IMR-90 (cell line): ENCODE measurements at regions not wholly inside any gene's neighbourhood (a gene's known extent, or its start where the extent isn't known, plus 50 kb on each side); places are given as distances from the start of the nearest gene placed in this dataset.

Source experiments
- ATAC-seq: fragments of 200-7000 bp; cut with Tn5 transposase; 2 replicates; pipeline ENCODE4 v1.9.1; 2020; ENCODE audit warnings: low read depth, mild to moderate bottlenecking, moderate library complexity
- BruUV-seq: library from RNA; stranded (reverse); fragments of 400-500 nt; replicated peaks from 2 replicates; lab custom pipeline; 2021; lab: Mats Ljungman, UMichigan
- CTCF ChIA-PET: fragments of 300-600 bp; formaldehyde crosslinking; extraction: SDS; loops from one replicate; lab custom pipeline; 2021; ENCODE audit warnings: antibody characterized with exemption; lab: Yijun Ruan, JAX
- POLR2A ChIA-PET: fragments of 300-600 bp; sonication (Branson Sonifier 250); formaldehyde crosslinking; loops from one replicate; lab custom pipeline; 2022; ENCODE audit warnings: antibody characterized with exemption; ENCODE audit not compliant: unreplicated experiment; lab: Charles Lee
- DNase-seq: peaks from one replicate; pipeline ENCODE4 v3.0.0; 2013
- H2AFZ ChIP-seq: replicated peaks from 2 replicates; pipeline ENCODE3; 2013; ENCODE audit warnings: low read length, mild to moderate bottlenecking; ENCODE audit not compliant: poor library complexity
- H2AK5ac ChIP-seq: 2 replicates; pipeline ENCODE4 v1.6.1; 2013; ENCODE audit warnings: low read depth, low read length, inconsistent platforms
- H2AK9ac ChIP-seq: replicated peaks from 2 replicates; pipeline ENCODE3; 2013; ENCODE audit warnings: mild to moderate bottlenecking, low read depth, low read length, moderate library complexity; ENCODE audit not compliant: poor library complexity
- H2BK120ac ChIP-seq: 2 replicates; pipeline ENCODE4 v1.6.1; 2013; ENCODE audit warnings: low read depth, low read length, inconsistent platforms
- H2BK15ac ChIP-seq: 3 replicates; pipeline ENCODE4 v1.6.1; 2013; ENCODE audit warnings: low read depth, low read length, inconsistent platforms
- H2BK20ac ChIP-seq: 2 replicates; pipeline ENCODE4 v1.6.1; 2013; ENCODE audit warnings: low read depth, mild to moderate bottlenecking, inconsistent platforms, low read length, moderate library complexity
- H2BK5ac ChIP-seq: 2 replicates; pipeline ENCODE4 v1.6.1; 2013; ENCODE audit warnings: mild to moderate bottlenecking, low read depth, low read length, inconsistent platforms; ENCODE audit not compliant: poor library complexity, severe bottlenecking
- H3K14ac ChIP-seq: replicated peaks from 2 replicates; pipeline ENCODE4 v1.6.1; 2013; ENCODE audit warnings: low read depth, low read length, inconsistent platforms
- H3K18ac ChIP-seq: 2 replicates; pipeline ENCODE4 v1.6.1; 2013; ENCODE audit warnings: low read depth, low read length, control low read depth
- H3K23ac ChIP-seq: 2 replicates; pipeline ENCODE4 v1.6.1; 2013; ENCODE audit warnings: low read depth, low read length, inconsistent platforms
- H3K27ac ChIP-seq: 2 replicates; pipeline ENCODE4 v1.5.1; 2013; ENCODE audit warnings: mild to moderate bottlenecking, control low read depth, low read length; ENCODE audit not compliant: insufficient read depth
- H3K27me3 ChIP-seq: 2 replicates; pipeline ENCODE4 v1.6.1; 2013; ENCODE audit warnings: low read length; ENCODE audit not compliant: control insufficient read depth, insufficient read depth
- H3K36me3 ChIP-seq: 2 replicates; pipeline ENCODE4 v1.6.1; 2013; ENCODE audit warnings: low read length, mixed read lengths; ENCODE audit not compliant: control insufficient read depth, insufficient read depth
- H3K4ac ChIP-seq: 2 replicates; pipeline ENCODE4 v1.6.1; 2013; ENCODE audit warnings: low read depth, low read length, inconsistent platforms
- H3K4me1 ChIP-seq: 2 replicates; pipeline ENCODE4 v1.6.1; 2013; ENCODE audit warnings: low read length, mixed read lengths; ENCODE audit not compliant: control insufficient read depth, insufficient read depth
- H3K4me2 ChIP-seq: 2 replicates; pipeline ENCODE4 v1.6.1; 2013; ENCODE audit warnings: low read depth, mild to moderate bottlenecking, control low read depth, low read length, moderate library complexity
- H3K4me3 ChIP-seq: 2 replicates; pipeline ENCODE4 v1.5.1; 2013; ENCODE audit warnings: low read depth, mild to moderate bottlenecking, control low read depth, low read length, moderate library complexity; ENCODE audit not compliant: insufficient read depth
- H3K56ac ChIP-seq: 2 replicates; pipeline ENCODE4 v1.6.1; 2013; ENCODE audit warnings: low read length, inconsistent platforms; ENCODE audit not compliant: insufficient read depth; ENCODE audit errors: extremely low read depth
- H3K79me1 ChIP-seq, 2 experiments: 2 replicates each; pipeline ENCODE4 v1.6.1; 2013; ENCODE audit warnings: low read length in 2 of 2, inconsistent platforms in 1 of 2, low read depth in 1 of 2
- H3K9ac ChIP-seq: 2 replicates; pipeline ENCODE4 v1.6.1; 2013; ENCODE audit warnings: low read depth, low read length, control low read depth
- H3K9me1 ChIP-seq: 2 replicates; pipeline ENCODE4 v1.6.1; 2013; ENCODE audit warnings: low read length, inconsistent platforms; ENCODE audit not compliant: insufficient read depth
- H3K9me3 ChIP-seq: 2 replicates; pipeline ENCODE4 v1.6.1; 2013; ENCODE audit warnings: low read length; ENCODE audit not compliant: control insufficient read depth, insufficient read depth
- H4K20me1 ChIP-seq: 2 replicates; pipeline ENCODE4 v1.6.1; 2013; ENCODE audit warnings: low read length, inconsistent platforms; ENCODE audit not compliant: insufficient read depth
- H4K5ac ChIP-seq: 2 replicates; pipeline ENCODE4 v1.6.1; 2013; ENCODE audit warnings: mild to moderate bottlenecking, low read depth, low read length, control low read depth
- H4K8ac ChIP-seq, 2 experiments: 2 replicates each; pipeline ENCODE4 v1.6.1; 2013; ENCODE audit warnings: low read depth in 2 of 2, low read length in 2 of 2, control low read depth in 1 of 2, inconsistent platforms in 1 of 2
- H4K91ac ChIP-seq: 2 replicates; pipeline ENCODE4 v1.6.1; 2013; ENCODE audit warnings: low read depth, low read length, inconsistent platforms; ENCODE audit not compliant: insufficient read depth
- BHLHE40 ChIP-seq: fragments of 150-350 bp; IDR thresholded peaks from 2 replicates; pipeline ENCODE4 v1.6.1; 2016; ENCODE audit warnings: mild to moderate bottlenecking, low read depth, low read length
- CEBPB ChIP-seq: IDR thresholded peaks from 2 replicates; pipeline ENCODE4 v1.6.1; 2012; ENCODE audit warnings: low read depth, low read length, improper control_type of control experiment
- CHD1 ChIP-seq: IDR thresholded peaks from 2 replicates; pipeline ENCODE4 v1.6.1; 2012; ENCODE audit warnings: low read depth, low read length, improper control_type of control experiment
- FOS ChIP-seq: fragments of 150-350 bp; IDR thresholded peaks from 2 replicates; pipeline ENCODE4 v1.6.1; 2016; ENCODE audit warnings: low read depth, low read length
- MAFK ChIP-seq: IDR thresholded peaks from 2 replicates; pipeline ENCODE4 v1.6.1; 2012; ENCODE audit warnings: low read depth, low read length, improper control_type of control experiment
- MAZ ChIP-seq: IDR thresholded peaks from 2 replicates; pipeline ENCODE4 v1.6.1; 2012; ENCODE audit warnings: low read depth, mild to moderate bottlenecking, low read length, improper control_type of control experiment, moderate library complexity, borderline replicate concordance
- MXI1 ChIP-seq: IDR thresholded peaks from 2 replicates; pipeline ENCODE4 v1.6.1; 2012; ENCODE audit warnings: low read depth, mild to moderate bottlenecking, low read length, moderate library complexity, borderline replicate concordance
- NFE2L2 ChIP-seq: fragments of 150-350 bp; IDR thresholded peaks from 2 replicates; pipeline ENCODE4 v1.6.1; 2016; ENCODE audit warnings: low read depth, mild to moderate bottlenecking, low read length
- POLR2A ChIP-seq: IDR thresholded peaks from 2 replicates; pipeline ENCODE4 v1.6.1; 2012; ENCODE audit warnings: mild to moderate bottlenecking, low read depth, low read length
- RAD21 ChIP-seq: IDR thresholded peaks from 2 replicates; pipeline ENCODE4 v1.6.1; 2012; ENCODE audit warnings: low read length, improper control_type of control experiment
- RCOR1 ChIP-seq: IDR thresholded peaks from 2 replicates; pipeline ENCODE4 v1.6.1; 2012; ENCODE audit warnings: mild to moderate bottlenecking, low read length, improper control_type of control experiment; ENCODE audit not compliant: insufficient replicate concordance
- RFX5 ChIP-seq: IDR thresholded peaks from 2 replicates; pipeline ENCODE4 v1.8.0; 2012; ENCODE audit warnings: low read depth, mild to moderate bottlenecking, low read length, moderate library complexity
- SMC3 ChIP-seq: fragments of 150-350 bp; IDR thresholded peaks from 2 replicates; pipeline ENCODE4 v1.6.1; 2016; ENCODE audit warnings: low read depth, mild to moderate bottlenecking, antibody characterized with exemption, low read length, moderate library complexity
- WGBS, 2 experiments: methylation state at CpG; one replicate each; pipeline versions ENCODE4 v1.1.5 to v1.1.7; 2013; ENCODE audit warnings: missing lambda C conversion rate in 2 of 2; ENCODE audit not compliant: insufficient read length in 1 of 2; ENCODE audit errors: extremely low coverage in 2 of 2; 5-methylcytosine and 5-hydroxymethylcytosine counted together
- dilution Hi-C: fragments of 300-500 bp; cut with HindIII; formaldehyde crosslinking; loops from one replicate; pipeline ENCODE4 v1.14.3; 2018; ENCODE audit warnings: low sequenced_read_pairs; ENCODE audit not compliant: unreplicated experiment
- in situ Hi-C: fragments of 300-500 bp; cut with MboI; formaldehyde crosslinking; loops from 3 replicates; pipeline ENCODE4 v1.14.3; 2019; ENCODE audit warnings: low sequenced_read_pairs, inconsistent platforms, mixed read lengths
- intact Hi-C: fragments of 100-400 bp; cut with micrococcal nuclease; formaldehyde crosslinking; loops from 2 replicates; pipeline ENCODE4 v1.10.0; 2022
- TF ChIP-seq, protein P1 (sequence below): fragments of 150-350 bp; IDR thresholded peaks from 2 replicates; pipeline ENCODE4 v1.6.1; 2017; ENCODE audit warnings: mild to moderate bottlenecking, antibody characterized with exemption, low read length, low read depth
- TF ChIP-seq, protein P2 (sequence below): fragments of 150-350 bp; IDR thresholded peaks from 2 replicates; pipeline ENCODE4 v1.6.1; 2016; ENCODE audit warnings: low read depth, mild to moderate bottlenecking, low read length, moderate library complexity, borderline replicate concordance
- TF ChIP-seq, protein P3 (sequence below): conservative IDR thresholded peaks from 2 replicates; pipeline ENCODE4 v1.5.1; 2012; ENCODE audit warnings: mild to moderate bottlenecking, low read depth, low read length, improper control_type of control experiment

DNA sequence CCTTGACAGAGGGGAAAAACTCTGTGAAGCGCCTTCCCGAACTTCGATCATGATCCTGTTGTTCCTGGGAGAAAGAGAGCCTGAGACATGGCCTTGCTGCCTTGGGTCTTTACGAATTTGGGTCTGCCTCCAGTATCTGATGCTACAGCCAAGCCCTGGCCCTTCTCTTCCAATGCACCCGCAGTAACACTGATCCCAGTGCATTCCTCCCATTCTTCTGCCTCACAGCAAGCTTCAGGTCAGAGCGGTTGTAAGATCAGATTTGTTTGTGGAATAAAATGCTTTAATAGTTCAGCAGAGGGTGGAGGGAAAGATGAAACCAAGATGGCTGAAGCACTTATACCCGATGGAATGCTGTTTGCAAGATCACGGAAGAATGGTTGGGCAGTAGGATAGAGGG, 196.7 kb upstream of the SIX2 start:
- Histone ChIP-seq H3K27ac (no peak overlapping the region), H3K9me1 (peaks cover 2% of the 10 kb centered on the region; the same call in 1 of the 2 replicates), H3K4me2 (no peak overlapping the region), H4K8ac (no peak overlapping the region), H3K4me3 (no peak overlapping the region), H3K79me1 (no peaks in the 10 kb centered on the region), H3K18ac (no peak overlapping the region), H3K9me3 (peaks cover 3% of the 10 kb centered on the region), H3K9ac (no peak overlapping the region), H3K4me1 (no peaks in the 10 kb centered on the region; the same call in 1 of the 2 replicates), H3K36me3 (no peaks in the 10 kb centered on the region), H3K4ac (no peak overlapping the region), H2AFZ (no peak overlapping the region), H4K20me1 (no peaks in the 10 kb centered on the region), H2BK5ac (no peak overlapping the region), H3K56ac (no peak overlapping the region), H3K14ac (no peak overlapping the region), H2BK15ac (no peak overlapping the region), H3K27me3 (peaks cover 21% of the 10 kb centered on the region), H4K5ac (no peak overlapping the region), H2AK5ac (no peak overlapping the region), H3K23ac (no peak overlapping the region), H4K91ac (no peak overlapping the region), H2BK120ac (no peak overlapping the region), H2BK20ac (no peak overlapping the region), H2AK9ac (no peak overlapping the region)
- TF ChIP-seq BHLHE40 = no peak
- TF ChIP-seq POLR2A = no peak
- TF ChIP-seq RAD21 = no peak
- TF ChIP-seq, protein P1, sequence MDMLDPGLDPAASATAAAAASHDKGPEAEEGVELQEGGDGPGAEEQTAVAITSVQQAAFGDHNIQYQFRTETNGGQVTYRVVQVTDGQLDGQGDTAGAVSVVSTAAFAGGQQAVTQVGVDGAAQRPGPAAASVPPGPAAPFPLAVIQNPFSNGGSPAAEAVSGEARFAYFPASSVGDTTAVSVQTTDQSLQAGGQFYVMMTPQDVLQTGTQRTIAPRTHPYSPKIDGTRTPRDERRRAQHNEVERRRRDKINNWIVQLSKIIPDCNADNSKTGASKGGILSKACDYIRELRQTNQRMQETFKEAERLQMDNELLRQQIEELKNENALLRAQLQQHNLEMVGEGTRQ = no peak
- no peak for TF ChIP-seq SMC3
- TF ChIP-seq RFX5 = no peak
- TF ChIP-seq, protein P2, sequence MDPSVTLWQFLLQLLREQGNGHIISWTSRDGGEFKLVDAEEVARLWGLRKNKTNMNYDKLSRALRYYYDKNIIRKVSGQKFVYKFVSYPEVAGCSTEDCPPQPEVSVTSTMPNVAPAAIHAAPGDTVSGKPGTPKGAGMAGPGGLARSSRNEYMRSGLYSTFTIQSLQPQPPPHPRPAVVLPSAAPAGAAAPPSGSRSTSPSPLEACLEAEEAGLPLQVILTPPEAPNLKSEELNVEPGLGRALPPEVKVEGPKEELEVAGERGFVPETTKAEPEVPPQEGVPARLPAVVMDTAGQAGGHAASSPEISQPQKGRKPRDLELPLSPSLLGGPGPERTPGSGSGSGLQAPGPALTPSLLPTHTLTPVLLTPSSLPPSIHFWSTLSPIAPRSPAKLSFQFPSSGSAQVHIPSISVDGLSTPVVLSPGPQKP = no peak
- no peak for TF ChIP-seq CEBPB
- no peak for TF ChIP-seq MAZ
- TF ChIP-seq, protein P3, sequence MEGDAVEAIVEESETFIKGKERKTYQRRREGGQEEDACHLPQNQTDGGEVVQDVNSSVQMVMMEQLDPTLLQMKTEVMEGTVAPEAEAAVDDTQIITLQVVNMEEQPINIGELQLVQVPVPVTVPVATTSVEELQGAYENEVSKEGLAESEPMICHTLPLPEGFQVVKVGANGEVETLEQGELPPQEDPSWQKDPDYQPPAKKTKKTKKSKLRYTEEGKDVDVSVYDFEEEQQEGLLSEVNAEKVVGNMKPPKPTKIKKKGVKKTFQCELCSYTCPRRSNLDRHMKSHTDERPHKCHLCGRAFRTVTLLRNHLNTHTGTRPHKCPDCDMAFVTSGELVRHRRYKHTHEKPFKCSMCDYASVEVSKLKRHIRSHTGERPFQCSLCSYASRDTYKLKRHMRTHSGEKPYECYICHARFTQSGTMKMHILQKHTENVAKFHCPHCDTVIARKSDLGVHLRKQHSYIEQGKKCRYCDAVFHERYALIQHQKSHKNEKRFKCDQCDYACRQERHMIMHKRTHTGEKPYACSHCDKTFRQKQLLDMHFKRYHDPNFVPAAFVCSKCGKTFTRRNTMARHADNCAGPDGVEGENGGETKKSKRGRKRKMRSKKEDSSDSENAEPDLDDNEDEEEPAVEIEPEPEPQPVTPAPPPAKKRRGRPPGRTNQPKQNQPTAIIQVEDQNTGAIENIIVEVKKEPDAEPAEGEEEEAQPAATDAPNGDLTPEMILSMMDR = no peak
- TF ChIP-seq MXI1 = no peak
- no peak for TF ChIP-seq CHD1
- no peak for TF ChIP-seq NFE2L2
- no peak for TF ChIP-seq MAFK
- no peak for TF ChIP-seq RCOR1
- no peak for TF ChIP-seq FOS
- DNase-seq (no peak), ATAC-seq (peak; percentile 49; the same call in 1 of the 2 replicates)
- in situ Hi-C loops (no loop called here), intact Hi-C loops (no loop called here), dilution Hi-C loops (no loop called here)
- ChIA-PET POLR2A (no interaction called here), CTCF (no interaction called here)
- WGBS, 2 experiments = 100% methylated on average over 1 of the region's 8 CpGs; no CpG with 5 or more reads in 1 of the 2 experiments
- no TSS peak for BruUV-seq
